ENCODE measurements at regions not wholly inside any gene's neighbourhood (a gene's known extent, or its start where the extent isn't known, plus 50 kb on each side); places are given as distances from the start of the nearest gene placed in this dataset. TPM values are rescaled to one million over a fixed set of nuclear protein-coding genes. Genes with fewer than 3 reads are reported as not detected.

- no peak overlapping the region for H4K8ac ChIP-seq (ENCODE audit: low read depth, low read length)
- no peaks in the 10 kb centered on the region for H3K79me2 ChIP-seq (ENCODE audit: control insufficient read depth, insufficient read depth, low read length)
- no peak overlapping the region for H3K18ac ChIP-seq (ENCODE audit: low read length)
- no peak overlapping the region for H2AK5ac ChIP-seq (ENCODE audit: low read length)
- H3K4me3 ChIP-seq (ENCODE audit: low read length) = no peak overlapping the region
- H3K79me1 ChIP-seq (ENCODE audit: low read length) = no peaks in the 10 kb centered on the region
- no peak for DNase-seq
- H3K56ac ChIP-seq (ENCODE audit: low read length) = peak overlapping the region; percentile 35
- no peak overlapping the region for H4K5ac ChIP-seq (ENCODE audit: low read length)
- no peak overlapping the region for H2BK120ac ChIP-seq (ENCODE audit: low read depth, low read length)
- H3K36me3 ChIP-seq (ENCODE audit: control insufficient read depth, insufficient read depth, low read length) = no peaks in the 10 kb centered on the region
- no peak overlapping the region for H3K9ac ChIP-seq (ENCODE audit: low read length)
- no peak overlapping the region for H3K27ac ChIP-seq (ENCODE audit: low read depth, low read length)
- no peak overlapping the region for H3K4me2 ChIP-seq (ENCODE audit: low read length)
- H3K4ac ChIP-seq (ENCODE audit: low read depth, low read length) = no peak overlapping the region
- peaks cover 3% of the 10 kb centered on the region for H3K4me1 ChIP-seq (ENCODE audit: control insufficient read depth, low read depth, low read length)
- H2BK15ac ChIP-seq (replicated peaks; ENCODE audit: low read depth) = no peak overlapping the region
- no CpG with 5 or more reads among the region's 10 CpGs for WGBS (ENCODE audit: extremely low coverage, insufficient coverage, low lambda C conversion rate)
- no peaks in the 10 kb centered on the region for H3K27me3 ChIP-seq (ENCODE audit: insufficient read depth, low read length, poor library complexity)
- no peak overlapping the region for H2BK5ac ChIP-seq (ENCODE audit: low read length)
- H3K23ac ChIP-seq (ENCODE audit: low read length) = no peak overlapping the region
Measured at GRCh38 chr12:13275241-13276085, 78.9 kb downstream of the EMP1 start.

- H3K27ac ChIP-seq (ENCODE audit: low read depth, low read length) = no peak overlapping the region
- no peaks in the 10 kb centered on the region for H3K36me3 ChIP-seq (ENCODE audit: control insufficient read depth, insufficient read depth, low read length)
- no peaks in the 10 kb centered on the region for H3K79me2 ChIP-seq (ENCODE audit: control insufficient read depth, insufficient read depth, low read length)
- H3K4me1 ChIP-seq (ENCODE audit: control insufficient read depth, low read depth, low read length) = peaks cover 3% of the 10 kb centered on the region
- no peak overlapping the region for H2BK120ac ChIP-seq (ENCODE audit: low read depth, low read length)
- no peak overlapping the region for H4K8ac ChIP-seq (ENCODE audit: low read depth, low read length)
- H2BK15ac ChIP-seq (replicated peaks; ENCODE audit: low read depth) = no peak overlapping the region
- no peak overlapping the region for H3K4me2 ChIP-seq (ENCODE audit: low read length)
- no peak overlapping the region for H3K4ac ChIP-seq (ENCODE audit: low read depth, low read length)
- no peak overlapping the region for H3K9ac ChIP-seq (ENCODE audit: low read length)
- H3K18ac ChIP-seq (ENCODE audit: low read length) = no peak overlapping the region
- no peak for DNase-seq
- no peaks in the 10 kb centered on the region for H3K27me3 ChIP-seq (ENCODE audit: insufficient read depth, low read length, poor library complexity)
- H3K23ac ChIP-seq (ENCODE audit: low read length) = no peak overlapping the region
- no peak overlapping the region for H3K56ac ChIP-seq (ENCODE audit: low read length)
- no peak overlapping the region for H2BK5ac ChIP-seq (ENCODE audit: low read length)
- H2AK5ac ChIP-seq (ENCODE audit: low read length) = no peak overlapping the region
- WGBS (ENCODE audit: extremely low coverage, insufficient coverage, low lambda C conversion rate) = no CpG with 5 or more reads among the region's 12 CpGs
- no peak overlapping the region for H4K5ac ChIP-seq (ENCODE audit: low read length)
- H3K4me3 ChIP-seq (ENCODE audit: low read length) = no peak overlapping the region
- no peaks in the 10 kb centered on the region for H3K79me1 ChIP-seq (ENCODE audit: low read length)
Measured at GRCh38 chr12:13273850-13274249, 77.3 kb downstream of the EMP1 start.

- no peak overlapping the region for H2AK5ac ChIP-seq (ENCODE audit: low read length)
- H2BK5ac ChIP-seq (ENCODE audit: low read length) = no peak overlapping the region
- H3K4me2 ChIP-seq (ENCODE audit: low read length) = no peak overlapping the region
- no peak overlapping the region for H3K18ac ChIP-seq (ENCODE audit: low read length)
- no peaks in the 10 kb centered on the region for H3K36me3 ChIP-seq (ENCODE audit: control insufficient read depth, insufficient read depth, low read length)
- H2BK15ac ChIP-seq (replicated peaks; ENCODE audit: low read depth) = no peak overlapping the region
- H3K27ac ChIP-seq (ENCODE audit: low read depth, low read length) = no peak overlapping the region
- H3K79me1 ChIP-seq (ENCODE audit: low read length) = no peaks in the 10 kb centered on the region
- H3K27me3 ChIP-seq (ENCODE audit: insufficient read depth, low read length, poor library complexity) = no peaks in the 10 kb centered on the region
- H3K4me3 ChIP-seq (ENCODE audit: low read length) = no peak overlapping the region
- no peak overlapping the region for H4K5ac ChIP-seq (ENCODE audit: low read length)
- H3K23ac ChIP-seq (ENCODE audit: low read length) = no peak overlapping the region
- H2BK120ac ChIP-seq (ENCODE audit: low read depth, low read length) = no peak overlapping the region
- H3K4me1 ChIP-seq (ENCODE audit: control insufficient read depth, low read depth, low read length) = no peaks in the 10 kb centered on the region
- no CpG with 5 or more reads among the region's 6 CpGs for WGBS (ENCODE audit: extremely low coverage, insufficient coverage, low lambda C conversion rate)
- DNase-seq = no peak
- no peak overlapping the region for H4K8ac ChIP-seq (ENCODE audit: low read depth, low read length)
- no peak overlapping the region for H3K56ac ChIP-seq (ENCODE audit: low read length)
- no peak overlapping the region for H3K4ac ChIP-seq (ENCODE audit: low read depth, low read length)
- H3K9ac ChIP-seq (ENCODE audit: low read length) = no peak overlapping the region
- no peaks in the 10 kb centered on the region for H3K79me2 ChIP-seq (ENCODE audit: control insufficient read depth, insufficient read depth, low read length)
Measured at GRCh38 chr12:13273097-13273496, 76.6 kb downstream of the EMP1 start.

GRCh38 chr12:13270817-13271216, 74.3 kb downstream of the EMP1 start:
- H3K36me3 ChIP-seq (ENCODE audit: control insufficient read depth, insufficient read depth, low read length) = no peaks in the 10 kb centered on the region
- H3K4ac ChIP-seq (ENCODE audit: low read depth, low read length) = no peak overlapping the region
- no peak overlapping the region for H3K23ac ChIP-seq (ENCODE audit: low read length)
- H3K4me1 ChIP-seq (ENCODE audit: control insufficient read depth, low read depth, low read length) = no peaks in the 10 kb centered on the region
- no peaks in the 10 kb centered on the region for H3K27me3 ChIP-seq (ENCODE audit: insufficient read depth, low read length, poor library complexity)
- no peak overlapping the region for H2BK15ac ChIP-seq (replicated peaks; ENCODE audit: low read depth)
- no peak overlapping the region for H2BK120ac ChIP-seq (ENCODE audit: low read depth, low read length)
- H3K79me2 ChIP-seq (ENCODE audit: control insufficient read depth, insufficient read depth, low read length) = no peaks in the 10 kb centered on the region
- no CpG with 5 or more reads among the region's 4 CpGs for WGBS (ENCODE audit: extremely low coverage, insufficient coverage, low lambda C conversion rate)
- H3K4me3 ChIP-seq (ENCODE audit: low read length) = no peak overlapping the region
- no peak overlapping the region for H2AK5ac ChIP-seq (ENCODE audit: low read length)
- H2BK5ac ChIP-seq (ENCODE audit: low read length) = no peak overlapping the region
- H4K8ac ChIP-seq (ENCODE audit: low read depth, low read length) = no peak overlapping the region
- H3K79me1 ChIP-seq (ENCODE audit: low read length) = no peaks in the 10 kb centered on the region
- H3K18ac ChIP-seq (ENCODE audit: low read length) = no peak overlapping the region
- no peak overlapping the region for H3K27ac ChIP-seq (ENCODE audit: low read depth, low read length)
- H3K9ac ChIP-seq (ENCODE audit: low read length) = no peak overlapping the region
- DNase-seq = no peak
- no peak overlapping the region for H4K5ac ChIP-seq (ENCODE audit: low read length)
- no peak overlapping the region for H3K4me2 ChIP-seq (ENCODE audit: low read length)
- H3K56ac ChIP-seq (ENCODE audit: low read length) = no peak overlapping the region

Small RNA genes lying in the stretch of these regions (small RNA-seq; reads per million reads assigned to genes)
- gene RNA5SP353 (ENCODE audit: insufficient read depth) (not detected), gene RNU6-590P (ENCODE audit: insufficient read depth) (not detected)
